Hepatocyte (in vitro differentiated cells): ENCODE measurements at regions not wholly inside any gene's neighbourhood (a gene's known extent, or its start where the extent isn't known, plus 50 kb on each side); places are given as distances from the start of the nearest gene placed in this dataset.

Experiments
- EZH2 ChIP-seq: fragments of 200-600 bp; sonication (generic); IDR thresholded peaks from 2 replicates; pipeline ENCODE4 v1.6.1; 2016; ENCODE audit warnings: antibody characterized with exemption, mild to moderate bottlenecking, borderline replicate concordance
- EZH2phosphoT487 ChIP-seq: fragments of 200-600 bp; sonication (generic); IDR thresholded peaks from one replicate; pipeline ENCODE4 v1.6.1; 2018; ENCODE audit warnings: antibody characterized with exemption, mild to moderate bottlenecking, low read depth, moderate library complexity; ENCODE audit not compliant: unreplicated experiment, severe bottlenecking
- TF ChIP-seq, protein P1 (sequence below): fragments of 200-600 bp; sonication (generic); IDR thresholded peaks from 2 replicates; pipeline ENCODE4 v1.5.1; 2016; ENCODE audit warnings: antibody characterized with exemption, mild to moderate bottlenecking; ENCODE audit not compliant: poor library complexity

DNA sequence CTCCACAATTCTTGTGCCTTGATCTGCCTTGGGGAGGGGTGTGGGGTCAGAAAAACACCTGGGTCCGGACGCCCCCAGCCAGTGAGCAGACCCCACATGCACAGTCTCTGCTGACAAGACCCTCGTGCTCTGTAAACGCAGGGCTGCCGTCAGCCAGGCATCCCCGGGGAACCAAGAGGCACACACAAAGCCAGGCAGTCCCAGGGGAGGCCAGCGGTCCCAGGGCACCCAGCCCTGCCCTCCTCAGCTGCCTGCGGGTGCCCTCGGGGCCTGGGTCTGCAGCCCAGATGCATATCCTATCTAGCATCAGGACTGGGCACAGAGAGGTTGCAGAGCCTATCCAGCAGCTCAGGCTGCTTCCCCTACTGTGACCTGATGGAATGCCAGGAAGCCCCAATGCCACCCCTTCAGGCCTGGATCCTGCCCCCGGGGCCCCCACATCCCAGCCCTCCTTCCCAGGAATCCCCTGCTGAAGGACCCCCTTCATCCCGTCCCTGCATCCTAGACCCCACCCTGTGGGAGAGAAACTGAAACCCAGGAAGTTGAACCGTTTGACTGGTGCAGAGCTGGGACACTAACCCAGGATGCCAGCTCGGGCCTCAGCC lies 92.4 kb downstream of the MICALL2 start:
- TF ChIP-seq, protein P1, sequence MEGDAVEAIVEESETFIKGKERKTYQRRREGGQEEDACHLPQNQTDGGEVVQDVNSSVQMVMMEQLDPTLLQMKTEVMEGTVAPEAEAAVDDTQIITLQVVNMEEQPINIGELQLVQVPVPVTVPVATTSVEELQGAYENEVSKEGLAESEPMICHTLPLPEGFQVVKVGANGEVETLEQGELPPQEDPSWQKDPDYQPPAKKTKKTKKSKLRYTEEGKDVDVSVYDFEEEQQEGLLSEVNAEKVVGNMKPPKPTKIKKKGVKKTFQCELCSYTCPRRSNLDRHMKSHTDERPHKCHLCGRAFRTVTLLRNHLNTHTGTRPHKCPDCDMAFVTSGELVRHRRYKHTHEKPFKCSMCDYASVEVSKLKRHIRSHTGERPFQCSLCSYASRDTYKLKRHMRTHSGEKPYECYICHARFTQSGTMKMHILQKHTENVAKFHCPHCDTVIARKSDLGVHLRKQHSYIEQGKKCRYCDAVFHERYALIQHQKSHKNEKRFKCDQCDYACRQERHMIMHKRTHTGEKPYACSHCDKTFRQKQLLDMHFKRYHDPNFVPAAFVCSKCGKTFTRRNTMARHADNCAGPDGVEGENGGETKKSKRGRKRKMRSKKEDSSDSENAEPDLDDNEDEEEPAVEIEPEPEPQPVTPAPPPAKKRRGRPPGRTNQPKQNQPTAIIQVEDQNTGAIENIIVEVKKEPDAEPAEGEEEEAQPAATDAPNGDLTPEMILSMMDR, result no peak
- TF ChIP-seq EZH2 (no peak), EZH2phosphoT487 (no peak)
